GM12892 (cell line): ENCODE measurements at regions not wholly inside any gene's neighbourhood (a gene's known extent, or its start where the extent isn't known, plus 50 kb on each side); places are given as distances from the start of the nearest gene placed in this dataset.

Experiments used
- POLR2A ChIP-seq: IDR thresholded peaks from 2 replicates; pipeline ENCODE4 v1.6.1; 2011; ENCODE audit warnings: low read depth, low read length, control low read depth
- POLR2AphosphoS5 ChIP-seq: IDR thresholded peaks from 2 replicates; pipeline ENCODE4 v1.6.1; 2011; ENCODE audit warnings: low read depth, low read length, control low read depth

DNA sequence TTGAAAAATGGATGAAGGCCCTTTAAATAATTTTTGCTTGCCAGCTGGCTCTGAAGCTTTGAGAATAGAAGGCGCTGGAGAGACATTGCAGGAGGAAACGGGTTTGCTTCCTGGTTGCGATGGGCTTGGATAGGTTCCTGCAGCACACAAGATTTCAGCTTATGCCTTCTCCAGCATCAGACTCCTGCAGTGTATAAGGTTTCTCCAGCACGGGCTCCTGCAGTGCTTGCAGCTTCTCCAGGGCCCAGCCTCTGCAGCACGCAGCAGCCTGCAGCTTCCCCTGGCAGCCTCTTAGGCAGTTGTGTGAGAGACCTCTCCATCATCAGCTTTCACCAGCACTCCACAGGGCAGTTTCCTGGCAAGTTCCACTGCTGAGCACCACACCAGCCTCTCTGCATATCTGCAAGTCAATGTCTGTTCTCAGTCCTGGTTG lies 78.7 kb upstream of the ZDHHC17 start:
- no peak for TF ChIP-seq POLR2AphosphoS5
- no peak for TF ChIP-seq POLR2A
